K562 (cell line): ENCODE measurements at regions not wholly inside any gene's neighbourhood (a gene's known extent, or its start where the extent isn't known, plus 50 kb on each side); places are given as distances from the start of the nearest gene placed in this dataset.

Experiments
- CREB3 ChIP-seq: fragments of 450-650 bp; conservative IDR thresholded peaks from 2 replicates; pipeline ENCODE4 v1.6.1; 2016; ENCODE audit warnings: missing genetic modification characterization, low read depth, mild to moderate bottlenecking, missing compliant biosample characterization, moderate library complexity
- ETV6 ChIP-seq, 3 experiments: fragments of 150-350 bp in 1 of 3; sonication (generic) in 1 of 3; formaldehyde crosslinking in 1 of 3; IDR thresholded peaks; 2 replicates each; pipeline versions ENCODE4 v1.6.1 to v1.8.0; 2014 to 2022; ENCODE audit warnings: borderline replicate concordance in 2 of 3, low read depth in 2 of 3, antibody characterized with exemption in 1 of 3, low read length in 1 of 3, mild to moderate bottlenecking in 1 of 3, missing genetic modification reagents in 1 of 3
- MYC ChIP-seq, 2 experiments: fragments of 250-450 bp in 1 of 2; sonication (Bioruptor Pico) in 1 of 2; IDR thresholded peaks; 2 replicates each; pipeline versions ENCODE4 v1.5.1 to v1.6.1; 2012 to 2021; ENCODE audit warnings: low read depth in 2 of 2, borderline replicate concordance in 1 of 2, improper control_type of control experiment in 1 of 2, low read length in 1 of 2, mild to moderate bottlenecking in 1 of 2, moderate library complexity in 1 of 2
- TAF1 ChIP-seq: IDR thresholded peaks from 2 replicates; pipeline ENCODE4 v1.6.1; 2011; ENCODE audit warnings: mild to moderate bottlenecking, low read length, moderate library complexity; ENCODE audit not compliant: insufficient read depth, control insufficient read depth, severe bottlenecking; ENCODE audit errors: extremely low read depth
- ZNF274 ChIP-seq: IDR thresholded peaks from 2 replicates; pipeline ENCODE4 v1.6.1; 2011; ENCODE audit warnings: low read depth, mild to moderate bottlenecking, low read length, moderate library complexity, borderline replicate concordance

- TF ChIP-seq ZNF274 (no peak), TAF1 (no peak), CREB3 (tag) (no peak), ETV6 (IDR thresholded peaks at IDR 0.05; ENCODE audit: borderline replicate concordance in 1 of 2, low read depth in 2 of 2, low read length in 1 of 2) (no peak), ETV6 (CRISPR knock-in tag; IDR thresholded peaks at IDR 0.05; ENCODE audit: borderline replicate concordance) (no peak), MYC (IDR thresholded peaks at IDR 0.05; ENCODE audit: low read depth, low read length) (no peak), MYC (CRISPR knock-in tag; IDR thresholded peaks at IDR 0.05; ENCODE audit: borderline replicate concordance, low read depth) (no peak)
Observed at GRCh38 chr15:29401644-29402043, 132.0 kb upstream of the NSMCE3 start.
